DMS53 (cell line): ENCODE measurements at regions not wholly inside any gene's neighbourhood (a gene's known extent, or its start where the extent isn't known, plus 50 kb on each side); places are given as distances from the start of the nearest gene placed in this dataset.

Experiments
- DNase-seq: peaks from one replicate; lab custom pipeline; 2025; lab: John Stamatoyannopoulos, UW

DNA sequence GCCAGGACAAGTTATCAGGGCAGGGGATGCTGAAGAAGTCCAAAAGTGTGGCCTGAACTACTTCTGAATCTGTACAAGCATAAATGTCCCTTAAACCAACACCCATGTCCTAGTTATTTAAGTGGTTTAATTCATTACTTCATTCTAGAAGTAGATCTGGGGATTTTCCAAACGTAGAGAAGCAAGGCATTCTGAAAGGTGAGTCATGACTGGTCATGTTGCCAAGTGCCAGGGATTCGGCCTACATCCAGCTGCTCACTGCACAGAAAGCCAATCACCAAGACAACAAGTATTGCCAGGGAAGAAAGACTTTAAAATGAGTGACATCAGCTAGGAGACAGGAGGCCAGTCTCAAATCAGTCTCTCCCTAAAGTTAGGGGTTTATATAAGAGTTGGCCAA is 396.6 kb downstream of the GABRB3 start:
- no peak for DNase-seq

DNA sequence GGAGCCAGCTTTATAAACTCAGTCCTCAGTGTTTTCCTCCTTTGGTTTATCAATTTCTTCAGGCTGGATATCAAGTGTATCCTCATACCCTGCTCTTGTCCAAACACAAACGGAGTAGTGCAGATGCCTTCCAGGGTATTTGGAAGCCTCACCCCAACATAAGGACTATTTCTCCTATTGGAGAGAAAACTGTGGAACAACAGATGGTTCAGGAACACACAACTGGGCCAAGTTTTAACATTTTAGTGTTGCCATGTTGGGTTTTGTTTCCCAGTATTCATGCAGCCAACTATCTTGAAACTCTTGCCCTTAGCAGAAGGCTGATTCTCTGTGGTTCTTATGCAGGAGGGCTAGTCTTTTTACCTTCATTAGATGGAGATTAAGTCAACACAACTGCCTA is 398.1 kb downstream of the GABRB3 start:
- no peak for DNase-seq

DNA sequence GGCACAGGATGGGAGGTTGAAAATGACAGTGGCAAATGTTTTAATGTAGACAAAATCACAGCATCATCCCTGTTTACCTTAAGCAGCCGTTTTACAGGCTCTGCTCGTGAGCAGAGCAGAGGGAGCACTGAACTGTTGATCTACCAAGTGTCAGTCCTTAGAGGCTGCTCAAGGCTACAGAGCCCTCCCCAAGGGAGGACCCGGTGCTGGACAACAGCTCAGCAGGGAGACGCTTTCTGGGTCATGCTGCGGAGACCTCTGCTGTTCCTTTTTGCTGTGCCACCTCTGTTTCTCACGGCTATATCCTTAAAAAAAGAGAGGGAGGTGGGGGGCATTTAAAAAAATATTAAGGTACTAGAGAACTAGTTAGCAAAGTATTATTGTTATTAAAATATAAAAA is 400.2 kb downstream of the GABRB3 start:
- DNase-seq, result no peak

DNA sequence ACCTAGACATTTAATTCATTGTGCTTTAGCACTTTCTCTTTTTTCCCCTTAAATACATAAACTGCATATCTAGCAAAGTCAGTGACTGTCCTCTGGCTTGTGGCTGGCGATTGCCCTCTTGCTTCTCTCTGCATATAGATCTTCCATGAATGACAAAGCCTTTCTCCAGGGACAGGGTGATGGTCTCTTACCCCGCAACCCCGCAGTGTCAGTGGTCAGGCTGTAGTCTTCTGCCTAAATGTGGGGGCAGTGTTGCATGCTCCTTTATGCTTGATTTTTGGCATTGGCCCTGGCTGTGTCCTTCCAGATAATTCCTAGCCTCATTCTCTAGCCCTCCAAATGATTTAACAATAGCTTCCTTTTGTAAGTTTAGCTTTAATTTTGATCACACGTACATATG is 407.8 kb downstream of the GABRB3 start:
- no peak for DNase-seq

DNA sequence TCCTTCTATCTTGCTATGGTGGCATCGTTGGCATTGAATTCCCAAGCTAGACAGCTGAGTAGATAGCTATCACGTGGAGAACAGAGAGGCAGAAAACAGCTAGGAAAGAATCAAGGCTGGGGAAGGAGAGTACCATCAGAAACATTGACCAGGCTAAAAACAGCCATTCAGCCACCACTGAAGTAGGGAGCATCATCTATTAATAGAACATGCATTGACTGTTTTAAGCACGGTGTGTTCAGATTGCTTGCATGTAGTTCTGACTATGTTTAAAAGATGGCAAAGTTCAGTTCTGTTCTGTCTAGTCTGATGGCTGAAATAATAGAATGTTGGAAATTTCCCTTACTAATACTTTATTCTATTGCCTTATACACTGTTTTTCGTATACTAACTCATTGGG is 413.0 kb downstream of the GABRB3 start:
- DNase-seq, result no peak

DNA sequence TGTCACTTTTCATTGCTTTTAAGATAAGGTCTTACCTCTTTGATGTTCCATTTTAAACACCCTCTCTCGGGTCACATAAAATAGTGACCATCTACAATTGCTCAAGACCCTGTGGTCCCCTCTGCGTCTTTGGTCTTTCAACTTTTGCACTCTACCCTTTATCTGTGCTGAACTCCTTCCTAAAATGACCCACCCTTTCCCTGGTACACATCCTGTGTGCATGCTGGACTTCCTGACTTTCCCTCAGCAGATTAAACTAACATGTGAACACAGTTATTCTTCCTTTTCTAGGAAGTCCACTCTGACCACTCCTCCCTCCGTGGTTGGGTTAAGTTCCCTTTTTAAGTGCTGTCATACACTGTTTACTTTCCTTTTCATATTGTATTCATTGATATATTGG is 414.2 kb downstream of the GABRB3 start:
- no peak for DNase-seq

DNA sequence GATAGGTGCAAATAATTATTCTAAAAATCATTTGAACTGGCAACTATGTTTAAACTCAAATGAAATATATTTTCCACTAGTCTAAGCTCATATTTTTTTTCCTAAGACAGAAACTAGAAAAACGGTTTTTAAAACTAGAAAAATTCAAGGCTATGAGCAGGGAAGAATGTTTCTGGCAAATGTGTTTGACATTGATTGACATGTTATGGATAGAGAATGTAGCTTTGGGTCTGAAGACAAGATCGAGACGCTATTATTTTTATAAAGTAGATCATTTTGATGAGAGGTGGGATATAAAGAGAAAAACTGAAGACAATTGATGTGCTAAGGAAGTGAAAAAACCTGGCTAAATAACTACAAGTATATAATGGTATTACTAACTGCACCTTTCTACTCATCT is 415.2 kb downstream of the GABRB3 start:
- no peak for DNase-seq

DNA sequence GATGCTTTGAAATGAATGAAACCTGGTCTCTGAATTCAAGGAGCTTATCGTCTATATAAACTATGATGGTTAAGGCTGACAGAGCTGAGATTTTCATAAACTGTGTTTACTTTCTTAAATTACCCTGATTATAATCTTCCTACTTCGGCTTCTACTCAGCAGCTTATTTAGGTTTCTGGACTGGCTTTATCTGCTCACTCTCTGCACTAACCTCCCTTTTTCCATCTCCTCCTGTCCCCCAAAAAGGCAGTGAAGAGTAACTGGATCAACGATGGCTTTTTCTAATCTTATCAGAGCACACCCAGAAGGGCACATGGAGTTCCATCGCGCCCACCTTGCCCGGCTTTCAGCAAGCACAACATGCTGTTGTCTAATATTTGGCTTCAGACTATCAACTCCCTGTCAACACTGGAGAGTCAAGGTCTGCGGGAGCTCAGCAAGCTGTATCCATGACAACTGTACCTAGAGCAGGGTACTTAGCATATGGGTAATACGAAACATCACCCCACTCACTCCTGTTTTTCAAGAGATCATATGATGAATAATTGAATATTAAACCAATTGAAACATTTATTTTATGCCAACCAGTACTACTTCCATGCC is 417.3 kb downstream of the GABRB3 start:
- no peak for DNase-seq

DNA sequence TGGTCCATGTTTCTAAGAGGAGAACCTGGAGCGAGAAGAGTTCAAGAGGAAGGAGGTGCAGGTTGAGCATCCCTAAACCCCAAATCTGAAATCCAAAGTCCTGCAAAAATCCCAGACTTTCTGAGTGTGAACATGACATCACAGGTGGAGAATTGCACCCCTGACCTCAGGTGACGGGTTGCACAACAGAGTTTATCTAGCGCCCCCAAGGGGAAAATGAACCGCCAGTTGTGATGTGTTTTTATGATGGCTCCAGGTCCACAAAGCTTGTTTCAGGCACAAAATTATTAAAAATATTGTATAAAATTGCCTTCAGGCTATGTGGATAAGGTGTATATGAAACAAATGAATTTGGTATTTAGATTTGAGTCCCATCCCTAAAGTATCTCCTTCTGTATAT is 420.0 kb downstream of the GABRB3 start:
- no peak for DNase-seq

DNA sequence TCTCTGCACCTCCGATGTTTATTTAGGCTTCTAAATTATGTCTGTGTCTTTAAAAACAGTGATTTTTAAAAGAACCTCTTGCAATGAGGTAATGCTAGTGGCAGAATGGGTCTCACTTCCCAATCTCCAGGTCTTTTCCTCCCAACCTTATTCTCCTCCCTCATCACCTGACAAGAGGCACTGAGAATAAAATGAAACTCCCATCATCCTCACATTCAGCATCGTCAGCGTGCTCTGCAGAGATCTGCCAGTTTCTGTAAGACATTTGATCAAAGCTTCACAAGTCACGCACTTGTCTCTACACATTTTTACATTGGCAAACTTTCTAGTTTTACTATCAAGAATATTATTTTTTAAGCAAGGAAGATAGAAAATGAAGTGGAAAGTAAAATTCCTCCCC is 420.5 kb downstream of the GABRB3 start:
- DNase-seq, result no peak

DNA sequence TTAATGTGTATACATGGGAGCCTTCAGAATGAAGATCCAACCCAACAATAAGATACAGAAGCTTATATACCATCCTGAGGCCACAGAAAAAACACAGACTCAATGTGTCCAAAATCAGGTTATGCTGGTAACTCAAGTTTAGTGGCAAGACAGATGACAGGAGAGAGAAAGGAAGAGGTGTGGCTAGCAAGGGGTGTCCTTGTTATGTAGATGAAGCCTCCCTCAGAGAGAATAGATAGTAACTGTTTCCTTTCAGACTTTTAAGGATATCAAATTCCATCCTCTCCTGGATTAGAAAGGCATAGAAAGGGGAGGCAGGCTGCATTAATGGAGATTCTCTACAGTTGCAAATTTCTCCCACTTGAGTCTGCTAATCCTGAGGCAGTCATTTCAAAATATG is 447.4 kb downstream of the GABRB3 start:
- DNase-seq, result no peak

DNA sequence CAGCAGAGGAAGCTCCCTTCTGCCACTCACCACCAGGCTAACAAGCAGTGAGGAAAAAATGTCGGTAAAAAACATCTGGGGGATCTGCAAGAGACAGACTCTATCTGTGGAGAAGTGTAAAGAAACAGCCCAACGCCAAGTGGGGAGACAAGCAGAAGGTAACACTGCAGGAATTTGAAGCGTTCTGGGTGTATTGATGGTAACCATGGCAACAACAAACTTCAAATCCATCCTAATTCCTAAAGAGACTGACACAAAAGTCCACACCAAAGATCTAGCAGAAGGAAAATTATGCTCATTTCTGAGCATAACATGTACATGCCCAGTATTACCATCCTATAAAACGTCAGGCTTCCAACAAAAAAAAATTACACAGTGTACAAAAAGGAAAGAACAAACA is 449.3 kb downstream of the GABRB3 start:
- no peak for DNase-seq

DNA sequence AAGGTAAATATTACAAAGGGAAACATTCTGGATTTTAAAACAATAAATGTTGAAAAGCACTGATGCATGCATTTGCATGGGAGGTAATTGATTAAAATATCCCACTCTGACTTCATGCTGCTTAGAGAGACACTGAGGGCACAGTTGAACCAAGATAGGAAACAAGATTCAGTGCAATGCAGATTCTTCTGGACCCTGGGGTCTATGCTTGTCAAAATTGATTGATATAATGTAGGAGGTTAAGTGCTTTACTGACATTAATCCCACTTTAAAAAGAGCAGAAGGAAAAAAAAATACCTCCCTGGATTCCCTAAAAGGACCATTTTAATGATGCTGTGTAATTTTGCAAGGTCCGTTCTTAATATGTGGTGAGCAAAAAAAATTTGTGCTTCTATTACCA is 454.2 kb downstream of the GABRB3 start:
- DNase-seq, result no peak

DNA sequence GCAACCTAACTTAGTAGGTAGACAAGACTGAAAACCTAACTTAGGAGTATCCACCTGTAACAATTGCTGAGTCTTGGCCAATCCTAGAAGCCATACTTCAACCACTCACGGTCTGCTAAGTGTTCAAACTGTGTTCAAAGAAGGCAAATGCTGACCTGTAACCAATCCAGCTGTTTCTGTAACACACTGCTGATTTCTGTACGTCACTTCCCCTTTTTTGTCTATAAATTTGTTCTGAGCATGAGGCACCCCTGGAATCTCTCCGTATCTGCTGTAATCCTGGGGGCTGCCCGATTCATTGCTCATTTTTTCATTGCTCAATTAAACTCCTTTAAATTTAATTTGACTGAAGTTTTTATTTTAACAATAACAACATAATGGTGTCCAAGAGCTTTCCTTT is 451.4 kb upstream of the ATP10A start:
- no peak for DNase-seq

DNA sequence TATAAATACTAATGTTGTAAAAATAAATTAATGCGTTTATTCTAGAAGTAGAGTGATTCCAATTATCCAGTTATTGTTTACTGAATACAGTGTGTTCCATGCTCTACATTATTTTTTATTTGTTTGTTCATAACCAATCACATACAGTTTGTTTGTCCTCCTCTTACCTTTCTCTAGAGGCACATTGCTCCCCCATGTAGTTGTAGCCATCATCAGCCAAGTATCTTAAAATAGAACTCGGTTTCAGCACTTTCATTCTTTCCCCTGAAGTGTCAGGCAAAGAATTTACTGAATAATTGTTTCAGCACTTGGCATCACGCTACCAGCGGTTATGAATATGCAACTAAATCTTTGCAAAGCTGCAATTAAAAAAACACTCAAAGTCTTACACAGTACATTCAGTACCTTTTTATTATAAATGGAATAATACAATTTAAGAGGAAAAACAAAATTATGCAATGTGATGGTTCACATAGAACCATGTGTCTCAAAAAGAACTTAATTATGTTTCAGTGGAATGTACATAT is 448.6 kb upstream of the ATP10A start:
- no peak for DNase-seq

DNA sequence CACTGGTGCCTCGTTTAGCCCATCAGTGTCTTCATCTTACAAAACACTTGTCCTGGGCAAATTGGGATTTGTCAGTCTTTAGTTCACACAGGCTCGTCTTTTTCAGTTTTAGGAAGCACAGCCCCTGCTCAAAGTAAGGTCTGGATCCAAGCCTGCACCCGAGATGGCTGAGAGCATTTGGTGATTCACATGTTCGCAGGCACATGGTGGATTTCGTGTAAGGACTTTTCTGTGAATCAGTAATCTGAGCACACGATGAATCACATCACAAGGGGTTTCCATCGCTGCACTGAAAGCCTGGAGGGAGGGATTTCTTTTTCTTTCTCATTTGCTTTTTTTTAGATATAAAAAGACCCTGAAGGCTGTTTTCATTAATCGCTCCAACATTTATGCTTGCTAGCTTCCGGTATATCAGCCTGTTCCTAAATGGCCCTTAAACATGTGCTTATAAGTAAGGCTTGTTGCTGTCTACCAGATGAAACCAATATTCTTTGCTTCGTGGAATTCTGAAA is 435.6 kb upstream of the ATP10A start:
- no peak for DNase-seq

DNA sequence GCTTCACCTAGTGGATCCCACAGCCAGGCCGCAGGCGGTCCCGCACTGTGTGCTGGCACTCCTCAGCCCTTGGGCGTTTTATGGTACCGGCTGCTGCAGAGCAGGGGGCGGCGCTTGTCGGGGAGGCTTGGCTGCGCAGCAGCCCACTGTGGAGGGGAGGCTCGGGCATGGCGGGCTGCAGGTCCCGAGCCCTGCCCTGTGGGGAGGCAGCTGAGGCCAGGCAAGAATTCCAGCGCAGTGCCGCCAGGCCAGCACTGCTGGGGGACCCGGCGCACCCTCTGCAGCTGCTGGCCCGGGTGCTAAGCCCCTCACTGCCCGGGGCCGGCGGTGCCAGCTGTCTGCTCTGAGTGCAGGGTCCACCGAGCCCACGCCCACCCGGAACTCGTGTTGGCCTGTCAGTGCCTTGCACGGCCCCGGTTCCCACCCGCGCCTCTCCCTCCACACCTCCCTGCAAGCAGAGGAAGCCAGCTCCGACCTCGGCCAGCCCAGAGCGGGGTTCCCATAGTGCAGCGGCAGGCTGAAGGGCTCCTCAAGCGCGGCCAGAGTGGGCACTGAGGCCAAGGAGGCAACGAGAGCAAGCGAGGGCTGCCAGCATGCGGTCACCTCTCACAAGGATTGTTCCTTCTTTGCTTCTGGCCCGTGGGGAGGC is 435.0 kb upstream of the ATP10A start:
- DNase-seq, result no peak

DNA sequence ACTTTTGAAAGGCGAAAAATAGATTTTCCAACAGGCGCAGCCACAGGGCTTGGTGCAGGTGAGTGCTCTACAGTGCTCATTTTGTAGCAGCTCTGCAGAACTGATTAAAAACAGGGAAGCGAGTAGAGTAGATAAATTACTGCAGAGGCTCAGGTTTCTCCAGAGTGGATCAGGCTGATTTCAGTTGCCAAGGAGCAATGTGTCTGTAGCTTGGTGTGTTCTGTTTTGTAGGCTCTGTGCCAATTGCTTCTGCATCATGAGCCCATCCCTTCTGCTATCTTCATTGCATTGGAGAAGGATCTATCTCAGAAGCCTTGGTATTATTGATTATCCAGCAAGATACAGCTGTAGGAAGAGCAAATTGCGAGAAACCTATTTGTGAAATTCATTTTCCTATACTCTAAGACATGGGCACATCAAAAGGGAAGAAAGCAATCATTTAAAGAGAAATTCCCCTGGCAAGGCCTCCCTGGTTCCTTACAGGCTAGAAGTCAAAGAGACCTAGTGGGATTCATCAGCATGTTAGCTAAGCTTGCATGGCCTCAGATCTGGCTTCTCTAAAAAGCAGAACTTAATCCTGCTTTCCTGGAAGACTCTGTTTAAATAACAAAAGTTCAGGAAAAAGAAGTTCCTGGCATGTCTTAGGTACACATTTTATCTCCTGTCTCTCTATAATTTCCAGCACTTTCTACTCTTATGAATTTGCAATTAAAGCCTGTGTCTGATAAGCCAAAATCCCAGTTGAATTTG is 432.4 kb upstream of the ATP10A start:
- no peak for DNase-seq

DNA sequence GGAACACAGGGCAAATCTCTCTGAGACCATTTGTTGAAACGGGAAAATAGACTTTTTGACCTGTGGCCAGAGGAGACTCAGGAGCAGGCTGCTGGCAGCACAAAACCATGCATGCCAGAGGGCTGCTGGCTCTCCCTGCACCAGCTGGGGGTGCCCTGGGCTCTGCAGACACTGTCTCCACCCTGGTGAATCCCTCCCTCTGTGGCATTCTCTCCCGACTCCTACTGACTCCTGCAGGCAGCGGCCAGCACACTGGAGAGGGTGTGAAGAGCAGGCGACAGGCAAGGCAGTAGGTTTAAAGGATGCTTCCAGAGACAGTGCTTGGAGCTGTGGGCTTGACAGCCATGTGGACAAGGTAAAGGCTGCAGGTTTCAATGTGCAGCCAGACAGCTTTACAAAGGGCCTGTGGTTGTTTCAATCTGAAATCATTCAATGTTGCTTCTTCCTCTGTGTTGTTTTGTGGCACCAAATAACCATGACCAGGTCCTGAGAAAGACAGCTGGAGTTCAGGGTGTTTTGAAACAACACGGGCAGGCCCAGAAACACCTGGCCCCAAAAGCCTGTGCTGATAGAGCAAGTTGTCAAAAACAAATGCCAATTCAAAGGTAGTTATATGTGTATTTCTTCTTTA is 431.0 kb upstream of the ATP10A start:
- DNase-seq, result no peak

DNA sequence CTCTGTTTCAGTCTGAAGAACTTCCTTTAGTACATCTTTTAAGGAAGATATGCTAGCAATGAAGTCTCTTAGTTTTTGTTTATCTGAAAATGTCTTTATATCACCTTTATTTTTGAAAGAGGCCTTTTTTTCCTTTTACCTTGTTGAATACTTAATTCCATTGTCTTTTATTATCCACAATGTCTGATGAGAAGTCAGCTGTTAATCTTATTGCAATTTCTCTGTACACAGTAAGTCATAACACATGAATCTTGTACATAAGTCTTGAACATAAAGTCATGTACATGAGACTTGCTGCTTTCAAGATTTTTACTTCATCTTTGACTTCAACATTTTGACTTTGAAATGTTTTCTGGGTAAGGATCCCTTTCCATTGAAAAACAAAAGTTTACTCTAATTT is 424.3 kb upstream of the ATP10A start:
- no peak for DNase-seq

DNA sequence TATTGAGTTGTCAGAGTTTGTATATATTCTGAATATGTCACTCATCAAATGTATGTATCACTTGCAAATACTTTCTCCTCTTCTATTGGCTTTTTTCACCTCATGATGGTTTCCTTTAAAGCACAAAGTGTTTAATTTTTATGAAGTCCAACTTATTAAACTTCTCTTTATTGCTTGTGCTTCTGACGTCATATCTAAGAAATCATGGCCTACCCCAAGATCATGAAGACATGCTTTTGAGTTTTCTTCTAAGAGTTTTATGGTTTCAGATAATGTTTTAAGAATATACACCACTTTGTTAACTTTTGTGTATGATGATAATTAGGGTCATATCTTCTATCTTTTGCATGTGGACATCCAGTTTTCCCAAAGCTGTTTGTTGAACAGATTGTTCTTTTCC is 417.2 kb upstream of the ATP10A start:
- no peak for DNase-seq

DNA sequence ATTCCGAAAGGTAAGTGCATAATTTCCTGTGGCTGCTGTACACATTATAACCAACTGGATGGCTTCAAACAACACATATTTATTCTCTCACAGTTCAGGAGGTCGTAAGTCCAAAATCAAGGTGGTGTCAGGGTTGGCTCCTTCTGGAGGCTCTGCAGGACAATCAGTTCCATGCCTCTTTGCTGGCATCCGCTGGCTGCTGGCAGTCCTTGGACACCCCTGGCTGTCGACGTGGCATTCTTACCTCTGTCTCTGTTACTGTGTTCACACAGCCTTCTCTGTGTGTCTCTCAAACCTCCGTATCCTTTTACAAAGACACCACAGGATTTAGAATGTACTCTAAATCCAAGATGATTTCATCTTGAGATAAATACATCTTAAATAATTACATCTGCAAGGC is 398.8 kb upstream of the ATP10A start:
- no peak for DNase-seq

DNA sequence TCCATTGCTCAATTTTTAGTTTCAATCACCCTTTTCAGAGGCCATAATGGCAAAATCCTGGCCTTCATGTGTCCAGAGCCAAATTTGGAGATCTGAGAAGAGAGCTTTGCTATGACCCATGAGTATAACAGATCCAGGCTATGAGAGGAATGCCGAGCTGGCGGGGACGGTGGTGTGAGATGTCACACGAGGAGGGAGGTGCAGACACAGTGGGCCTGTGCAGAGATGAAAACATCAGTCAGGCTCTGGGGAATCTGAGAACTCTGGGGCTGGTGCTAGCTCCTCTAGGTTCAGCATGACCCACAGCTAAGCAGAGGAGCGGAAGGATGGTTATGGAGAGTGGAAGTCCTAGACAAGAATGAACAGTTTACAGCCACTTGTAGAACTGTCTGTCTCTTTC is 398.3 kb upstream of the ATP10A start:
- no peak for DNase-seq
